ENCODE measurements at regions not wholly inside any gene's neighbourhood (a gene's known extent, or its start where the extent isn't known, plus 50 kb on each side); places are given as distances from the start of the nearest gene placed in this dataset.

GRCh38 chr4:60365176-60365575, 835.0 kb upstream of the ADGRL3 start:
- CTCF ChIA-PET = no interaction called here
- H3K27me3 Mint-ChIP-seq = no peaks in the 10 kb centered on the region
- H3K4me1 Mint-ChIP-seq = no peaks in the 10 kb centered on the region
- no peak overlapping the region for H3K27ac Mint-ChIP-seq
- H3K4me3 Mint-ChIP-seq = no peak overlapping the region
- no peaks in the 10 kb centered on the region for H3K36me3 Mint-ChIP-seq (ENCODE audit: low read depth)
- intact Hi-C loops (cut with micrococcal nuclease) = no loop called here
- no peak for ATAC-seq (ENCODE audit: low read depth)
- POLR2A ChIA-PET = no interaction called here
- DNase-seq = no peak
- peaks cover 9% of the 10 kb centered on the region for H3K9me3 Mint-ChIP-seq
- no peak for TF ChIP-seq CTCF (IDR thresholded peaks at IDR 0.05)

GRCh38 chr4:60366661-60367060, 833.5 kb upstream of the ADGRL3 start:
- H3K36me3 Mint-ChIP-seq (ENCODE audit: low read depth) = no peaks in the 10 kb centered on the region
- ATAC-seq (ENCODE audit: low read depth) = no peak
- no peak overlapping the region for H3K27ac Mint-ChIP-seq
- POLR2A ChIA-PET = no interaction called here
- H3K27me3 Mint-ChIP-seq = no peaks in the 10 kb centered on the region
- no peak for DNase-seq
- CTCF ChIA-PET = no interaction called here
- intact Hi-C loops (cut with micrococcal nuclease) = no loop called here
- no peak for TF ChIP-seq CTCF (IDR thresholded peaks at IDR 0.05)
- no peak overlapping the region for H3K4me3 Mint-ChIP-seq
- no peaks in the 10 kb centered on the region for H3K4me1 Mint-ChIP-seq
- peaks cover 13% of the 10 kb centered on the region for H3K9me3 Mint-ChIP-seq

GRCh38 chr4:60368986-60369385, 831.1 kb upstream of the ADGRL3 start:
- no peaks in the 10 kb centered on the region for H3K27me3 Mint-ChIP-seq
- no peak for DNase-seq

GRCh38 chr4:60378010-60378409, 822.1 kb upstream of the ADGRL3 start:
- H3K27me3 Mint-ChIP-seq = no peaks in the 10 kb centered on the region
- ATAC-seq (ENCODE audit: low read depth) (no peak), DNase-seq (no peak)
- peaks cover 5% of the 10 kb centered on the region for H3K9me3 Mint-ChIP-seq
- intact Hi-C loops (cut with micrococcal nuclease) = no loop called here
- POLR2A ChIA-PET = no interaction called here
- H3K27ac Mint-ChIP-seq = no peak overlapping the region
- H3K4me3 Mint-ChIP-seq = no peak overlapping the region
- no peak for TF ChIP-seq CTCF (IDR thresholded peaks at IDR 0.05)
- CTCF ChIA-PET = no interaction called here
- H3K4me1 Mint-ChIP-seq = no peaks in the 10 kb centered on the region
- no peaks in the 10 kb centered on the region for H3K36me3 Mint-ChIP-seq (ENCODE audit: low read depth)

More at GRCh38 chr4:60368986-60369385, 831.1 kb upstream of the ADGRL3 start:
- Mint-ChIP-seq H3K36me3 (ENCODE audit: low read depth) (no peaks in the 10 kb centered on the region), H3K27ac (no peak overlapping the region), H3K4me1 (no peaks in the 10 kb centered on the region), H3K9me3 (peaks cover 16% of the 10 kb centered on the region), H3K4me3 (no peak overlapping the region)
- ATAC-seq (ENCODE audit: low read depth) = no peak
- intact Hi-C loops (cut with micrococcal nuclease) = no loop called here
- CTCF ChIA-PET = no interaction called here
- POLR2A ChIA-PET = no interaction called here
- TF ChIP-seq CTCF (IDR thresholded peaks at IDR 0.05) = no peak

- Mint-ChIP-seq H3K4me1 (no peaks in the 10 kb centered on the region), H3K27me3 (no peaks in the 10 kb centered on the region), H3K36me3 (ENCODE audit: low read depth) (no peaks in the 10 kb centered on the region), H3K27ac (no peak overlapping the region), H3K9me3 (peaks cover 6% of the 10 kb centered on the region), H3K4me3 (no peak overlapping the region)
- DNase-seq (no peak), ATAC-seq (ENCODE audit: low read depth) (no peak)
- intact Hi-C loops (cut with micrococcal nuclease) = no loop called here
- TF ChIP-seq CTCF (IDR thresholded peaks at IDR 0.05) = no peak
- ChIA-PET CTCF (no interaction called here), POLR2A (no interaction called here)
These were observed 815.6 kb upstream of the ADGRL3 start for GRCh38 chr4:60384516-60384915.
